ENCODE measurements at regions not wholly inside any gene's neighbourhood (a gene's known extent, or its start where the extent isn't known, plus 50 kb on each side); places are given as distances from the start of the nearest gene placed in this dataset.

DNA sequence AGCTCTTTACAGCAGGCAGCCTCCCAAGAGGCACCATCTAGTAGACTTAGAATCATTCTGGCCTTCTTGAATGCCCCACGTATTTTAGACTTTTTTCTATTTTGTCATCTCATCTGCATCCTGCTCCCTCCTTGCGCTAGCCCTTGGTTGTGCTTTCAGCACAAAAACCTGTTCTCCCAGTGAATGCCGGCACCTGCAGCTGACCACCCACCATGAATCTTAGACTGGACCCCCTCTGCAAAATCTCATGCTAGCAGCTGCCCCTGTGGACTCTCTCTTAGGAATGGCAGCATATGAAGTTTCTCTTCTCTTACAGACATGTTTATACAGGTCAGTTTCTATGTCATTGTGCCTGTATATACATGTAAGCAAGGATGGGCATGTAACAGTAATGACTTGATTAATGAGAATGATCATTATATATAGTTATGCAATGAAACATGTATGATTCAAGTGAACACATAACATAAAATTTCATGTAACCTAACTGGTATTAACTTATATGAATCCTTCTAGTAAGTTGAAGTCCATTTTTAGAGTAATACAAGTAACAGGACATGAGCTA lies 159.8 kb downstream of the SUCLG1 start:
- TF ChIP-seq POLR2AphosphoS5 (IDR thresholded peaks at IDR 0.05; ENCODE audit: borderline replicate concordance, low read depth, low read length) (no peak), EZH2 (IDR thresholded peaks at IDR 0.05) (no peak), FOXP2 (optimal IDR thresholded peaks at IDR 0.05; ENCODE audit: control extremely low read depth, extremely low read length, insufficient read depth) (no peak)

Measured in SK-N-MC (cell line).